Transverse colon (tissue), 4 donors: ENCODE measurements at regions not wholly inside any gene's neighbourhood (a gene's known extent, or its start where the extent isn't known, plus 50 kb on each side); places are given as distances from the start of the nearest gene placed in this dataset.

Experiments used
- DNase-seq: peaks from one replicate; pipeline ENCODE4 v3.0.0-alpha.2; 2019
- H3K27ac ChIP-seq, 4 donors: fragments of 200-600 bp; sonication (generic); 2 replicates each; pipeline ENCODE4 v1.5.1; 2016 to 2018; ENCODE audit warnings: inconsistent platforms in 4 of 4
- H3K27me3 ChIP-seq: fragments of 200-600 bp; sonication (generic); 2 replicates; pipeline ENCODE4 v1.5.1; 2017; ENCODE audit warnings: inconsistent platforms
- H3K36me3 ChIP-seq, 4 donors: fragments of 200-600 bp; sonication (generic); 2 replicates each; pipeline ENCODE4 v1.5.1; 2017 to 2019; ENCODE audit warnings: inconsistent platforms in 4 of 4
- H3K4me1 ChIP-seq, 4 donors: fragments of 200-600 bp; sonication (generic); 2 replicates each; pipeline ENCODE4 v1.5.1; 2017 to 2020; ENCODE audit warnings: inconsistent platforms in 4 of 4
- H3K4me3 ChIP-seq, 4 donors: fragments of 200-600 bp; sonication (generic); 1 replicate in 1 of 4; 2 replicates in 3 of 4; pipeline versions ENCODE4 v1.5.1 to v1.6.1; 2017 to 2019; ENCODE audit warnings: inconsistent platforms in 4 of 4
- H3K9me3 ChIP-seq, 2 donors: fragments of 200-600 bp; sonication (generic); 2 replicates each; pipeline ENCODE4 v1.5.1; 2017 to 2019; ENCODE audit warnings: inconsistent platforms in 2 of 2
- CTCF ChIP-seq, 5 experiments: fragments of 200-600 bp in 3 of 5; fragments of 450-650 bp in 2 of 5; sonication (generic) in 3 of 5; IDR thresholded peaks; 1 replicate in 2 of 5; 2 replicates in 3 of 5; pipeline ENCODE4 v1.5.1; 2016 to 2017; ENCODE audit warnings: antibody characterized with exemption in 5 of 5, inconsistent platforms in 3 of 5, mild to moderate bottlenecking in 2 of 5, moderate library complexity in 1 of 5
- EP300 ChIP-seq: sonication (generic); formaldehyde crosslinking; IDR thresholded peaks from one replicate; pipeline ENCODE4 v1.6.1; 2017; ENCODE audit warnings: antibody characterized with exemption, low read depth
- POLR2A ChIP-seq: fragments of 450-650 bp; IDR thresholded peaks from one replicate; pipeline ENCODE4 v1.6.1; 2016; ENCODE audit warnings: antibody characterized with exemption, mild to moderate bottlenecking, moderate library complexity
- POLR2AphosphoS5 ChIP-seq, 3 donors: sonication (generic); formaldehyde crosslinking; IDR thresholded peaks; one replicate each; pipeline ENCODE4 v1.6.1; 2016; ENCODE audit warnings: antibody characterized with exemption in 3 of 3
- WGBS, 2 donors: methylation state at CpG; one replicate each; pipeline ENCODE4 v1.1.5; 2018; ENCODE audit warnings: low coverage in 1 of 2; 5-methylcytosine and 5-hydroxymethylcytosine counted together
- in situ Hi-C, 4 donors: fragments of 200-750 bp; cut with MboI; loops; one replicate each; pipeline versions ENCODE4 v1.15.0 to v1.15.1; 2017; ENCODE audit warnings: low sequenced_read_pairs in 3 of 4, low pct_ligation_motif_present in 1 of 4, low pct_unique_long_range_greater_than_20kb in 1 of 4
- intact Hi-C: fragments of 100-400 bp; cut with DNase I; formaldehyde crosslinking; loops from one replicate; pipeline ENCODE4 v1.15.1; 2023; ENCODE audit warnings: low total_unique reads

GRCh38 chr17:54426296-54426886 is 474.3 kb upstream of the TOM1L1 start:
- no peaks in the 10 kb centered on the region for H3K27me3 ChIP-seq
- WGBS, 2 donors: 29 to 64% methylated on average over 1 of the region's 1 CpG
- no peak for DNase-seq
- H3K36me3 ChIP-seq: no peaks in the 10 kb centered on the region
- no peak overlapping the region for H3K27ac ChIP-seq
- TF ChIP-seq EP300 (no peak), POLR2A (no peak), POLR2AphosphoS5 (IDR thresholded peaks at IDR 0.05) (no peak), CTCF (IDR thresholded peaks at IDR 0.05) (no peak)
- no peaks in the 10 kb centered on the region for H3K4me1 ChIP-seq
- no peaks in the 10 kb centered on the region for H3K9me3 ChIP-seq
- intact Hi-C loops (no loop called here), in situ Hi-C loops (no loop called here)
- H3K4me3 ChIP-seq: no peak overlapping the region

GRCh38 chr17:54435966-54436365 is 464.7 kb upstream of the TOM1L1 start:
- Histone ChIP-seq H3K27me3 (no peaks in the 10 kb centered on the region), H3K4me3 (no peak overlapping the region), H3K27ac (no peak overlapping the region), H3K36me3 (no peaks in the 10 kb centered on the region), H3K4me1 (no peaks in the 10 kb centered on the region), H3K9me3 (no peaks in the 10 kb centered on the region)
- no peak for TF ChIP-seq EP300
- in situ Hi-C loops: no loop called here
- intact Hi-C loops: no loop called here
- WGBS, 2 donors: 60 to 63% methylated on average over 1 to 10 of the region's 10 CpGs
- no peak for DNase-seq

GRCh38 chr17:54439816-54440215 is 460.8 kb upstream of the TOM1L1 start:
- H3K4me1 ChIP-seq: no peaks in the 10 kb centered on the region
- in situ Hi-C loops: no loop called here
- no peak overlapping the region for H3K4me3 ChIP-seq
- no peaks in the 10 kb centered on the region for H3K27me3 ChIP-seq
- intact Hi-C loops: no loop called here
- no peaks in the 10 kb centered on the region for H3K9me3 ChIP-seq
- no peak for DNase-seq
- TF ChIP-seq POLR2A (no peak), POLR2AphosphoS5 (IDR thresholded peaks at IDR 0.05) (no peak), EP300 (no peak), CTCF (IDR thresholded peaks at IDR 0.05) (no peak)
- no peak overlapping the region for H3K27ac ChIP-seq
- 20 to 67% methylated on average over 1 to 7 of the region's 7 CpGs for WGBS, 2 donors
- no peaks in the 10 kb centered on the region for H3K36me3 ChIP-seq

GRCh38 chr17:54451051-54451450 is 449.6 kb upstream of the TOM1L1 start:
- Histone ChIP-seq H3K27ac (no peak overlapping the region), H3K4me1 (no peaks in the 10 kb centered on the region), H3K4me3 (no peak overlapping the region), H3K36me3 (no peaks in the 10 kb centered on the region), H3K9me3 (peaks cover 6 to 8% of the 10 kb centered on the region in 2 donors), H3K27me3 (no peaks in the 10 kb centered on the region)
- intact Hi-C loops: no loop called here
- TF ChIP-seq POLR2AphosphoS5 (IDR thresholded peaks at IDR 0.05) (no peak), EP300 (no peak), POLR2A (no peak), CTCF (IDR thresholded peaks at IDR 0.05) (no peak)
- in situ Hi-C loops: no loop called here
- WGBS, 2 donors: 60 to 67% methylated on average over 1 of the region's 1 CpG
- no peak for DNase-seq
